ENCODE measurements at regions not wholly inside any gene's neighbourhood (a gene's known extent, or its start where the extent isn't known, plus 50 kb on each side); places are given as distances from the start of the nearest gene placed in this dataset.

DNA sequence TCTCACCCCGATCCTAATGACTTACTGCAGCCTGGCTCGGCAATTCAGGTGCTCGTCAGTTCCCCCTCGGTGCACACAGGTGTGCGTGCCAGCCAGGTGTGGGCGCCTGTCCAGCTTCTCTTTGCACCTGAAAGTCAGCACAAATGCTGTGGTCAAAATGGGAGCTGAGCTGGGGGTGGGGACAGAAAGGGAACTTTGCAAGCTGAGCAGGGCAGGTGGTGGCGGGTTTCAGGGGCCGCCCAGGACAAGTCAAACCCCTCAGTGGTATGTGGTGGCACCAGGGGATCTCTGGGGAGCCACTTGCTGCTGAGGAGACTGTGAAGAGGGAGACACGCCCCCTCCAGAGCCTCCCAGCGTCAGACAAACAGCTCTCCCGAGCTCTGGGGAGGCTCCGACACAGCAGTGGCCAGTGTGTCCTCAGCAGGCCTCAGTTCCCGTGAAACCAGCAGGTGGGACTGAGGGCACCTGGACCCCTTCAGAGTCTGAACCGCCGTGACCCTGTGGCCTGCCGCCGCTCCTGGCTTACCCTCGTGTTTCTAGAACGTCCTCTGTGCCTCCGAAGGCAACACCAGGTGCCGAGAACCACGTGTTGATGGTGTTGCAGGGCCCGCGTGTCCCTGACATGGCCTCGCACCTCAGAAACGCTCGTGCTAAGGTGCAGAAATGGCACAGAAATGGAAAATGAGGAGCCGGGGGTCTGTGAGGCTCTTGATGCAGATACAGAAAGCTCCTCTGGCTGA is 233.5 kb upstream of the TNRC6C start (continued):
- TF ChIP-seq FOXK1 (CRISPR knock-in tag; IDR thresholded peaks at IDR 0.05) (no peak), ZNF671 (CRISPR knock-in tag; IDR thresholded peaks at IDR 0.05) (no peak), HMGA2 (CRISPR knock-in tag; IDR thresholded peaks at IDR 0.05) (no peak), ZNF396 (CRISPR knock-in tag; IDR thresholded peaks at IDR 0.05; ENCODE audit: borderline replicate concordance) (no peak), ZNF263 (CRISPR knock-in tag; IDR thresholded peaks at IDR 0.05; ENCODE audit: low read depth) (no peak), ZNF138 (CRISPR knock-in tag; conservative IDR thresholded peaks at IDR 0.05) (no peak)
- TF ChIP-seq, protein P1, sequence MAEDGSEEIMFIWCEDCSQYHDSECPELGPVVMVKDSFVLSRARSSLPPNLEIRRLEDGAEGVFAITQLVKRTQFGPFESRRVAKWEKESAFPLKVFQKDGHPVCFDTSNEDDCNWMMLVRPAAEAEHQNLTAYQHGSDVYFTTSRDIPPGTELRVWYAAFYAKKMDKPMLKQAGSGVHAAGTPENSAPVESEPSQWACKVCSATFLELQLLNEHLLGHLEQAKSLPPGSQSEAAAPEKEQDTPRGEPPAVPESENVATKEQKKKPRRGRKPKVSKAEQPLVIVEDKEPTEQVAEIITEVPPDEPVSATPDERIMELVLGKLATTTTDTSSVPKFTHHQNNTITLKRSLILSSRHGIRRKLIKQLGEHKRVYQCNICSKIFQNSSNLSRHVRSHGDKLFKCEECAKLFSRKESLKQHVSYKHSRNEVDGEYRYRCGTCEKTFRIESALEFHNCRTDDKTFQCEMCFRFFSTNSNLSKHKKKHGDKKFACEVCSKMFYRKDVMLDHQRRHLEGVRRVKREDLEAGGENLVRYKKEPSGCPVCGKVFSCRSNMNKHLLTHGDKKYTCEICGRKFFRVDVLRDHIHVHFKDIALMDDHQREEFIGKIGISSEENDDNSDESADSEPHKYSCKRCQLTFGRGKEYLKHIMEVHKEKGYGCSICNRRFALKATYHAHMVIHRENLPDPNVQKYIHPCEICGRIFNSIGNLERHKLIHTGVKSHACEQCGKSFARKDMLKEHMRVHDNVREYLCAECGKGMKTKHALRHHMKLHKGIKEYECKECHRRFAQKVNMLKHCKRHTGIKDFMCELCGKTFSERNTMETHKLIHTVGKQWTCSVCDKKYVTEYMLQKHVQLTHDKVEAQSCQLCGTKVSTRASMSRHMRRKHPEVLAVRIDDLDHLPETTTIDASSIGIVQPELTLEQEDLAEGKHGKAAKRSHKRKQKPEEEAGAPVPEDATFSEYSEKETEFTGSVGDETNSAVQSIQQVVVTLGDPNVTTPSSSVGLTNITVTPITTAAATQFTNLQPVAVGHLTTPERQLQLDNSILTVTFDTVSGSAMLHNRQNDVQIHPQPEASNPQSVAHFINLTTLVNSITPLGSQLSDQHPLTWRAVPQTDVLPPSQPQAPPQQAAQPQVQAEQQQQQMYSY (CRISPR knock-in tag; IDR thresholded peaks at IDR 0.05) = no peak

DNA sequence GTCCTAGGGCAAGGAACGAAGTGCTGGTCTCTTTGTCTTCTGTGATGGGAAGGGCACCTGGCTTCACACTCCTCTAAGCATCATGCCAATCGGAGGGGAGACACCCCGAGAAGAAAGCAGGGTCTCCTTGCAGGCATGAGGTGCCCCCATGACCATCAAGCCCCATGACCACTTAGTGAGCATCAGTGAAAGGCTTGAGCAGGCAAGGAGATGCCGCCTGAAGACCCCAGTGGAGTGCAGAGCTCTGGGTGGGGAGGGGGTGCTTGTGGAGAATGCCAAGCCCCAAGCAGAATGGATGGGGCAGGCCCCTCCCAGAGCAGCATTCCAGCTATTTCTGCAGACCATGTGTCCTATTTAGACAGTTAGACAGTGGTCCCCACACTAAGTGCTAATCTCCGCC is 232.7 kb upstream of the TNRC6C start:
- POLR2A ChIA-PET = no interaction called here
- no peak overlapping the region for H3K4me3 Mint-ChIP-seq
- no peaks in the 10 kb centered on the region for H3K36me3 Mint-ChIP-seq
- CTCF ChIA-PET = interaction anchor here (1.0 to 5.9 kb wide), 2 partner anchors 15 to 359 kb away, joined by 3 to 23 read pairs; no protein-coding TSS in a partner anchor
- H3K27ac Mint-ChIP-seq = no peak overlapping the region
- H3K4me1 Mint-ChIP-seq = peaks cover 15% of the 10 kb centered on the region
- TF ChIP-seq, protein P2, sequence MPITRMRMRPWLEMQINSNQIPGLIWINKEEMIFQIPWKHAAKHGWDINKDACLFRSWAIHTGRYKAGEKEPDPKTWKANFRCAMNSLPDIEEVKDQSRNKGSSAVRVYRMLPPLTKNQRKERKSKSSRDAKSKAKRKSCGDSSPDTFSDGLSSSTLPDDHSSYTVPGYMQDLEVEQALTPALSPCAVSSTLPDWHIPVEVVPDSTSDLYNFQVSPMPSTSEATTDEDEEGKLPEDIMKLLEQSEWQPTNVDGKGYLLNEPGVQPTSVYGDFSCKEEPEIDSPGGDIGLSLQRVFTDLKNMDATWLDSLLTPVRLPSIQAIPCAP (CRISPR knock-in tag; IDR thresholded peaks at IDR 0.05) = no peak
- TF ChIP-seq MYBL2 (CRISPR knock-in tag; IDR thresholded peaks at IDR 0.05) = no peak
- TF ChIP-seq, protein P3, sequence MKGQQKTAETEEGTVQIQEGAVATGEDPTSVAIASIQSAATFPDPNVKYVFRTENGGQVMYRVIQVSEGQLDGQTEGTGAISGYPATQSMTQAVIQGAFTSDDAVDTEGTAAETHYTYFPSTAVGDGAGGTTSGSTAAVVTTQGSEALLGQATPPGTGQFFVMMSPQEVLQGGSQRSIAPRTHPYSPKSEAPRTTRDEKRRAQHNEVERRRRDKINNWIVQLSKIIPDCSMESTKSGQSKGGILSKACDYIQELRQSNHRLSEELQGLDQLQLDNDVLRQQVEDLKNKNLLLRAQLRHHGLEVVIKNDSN (CRISPR knock-in tag; IDR thresholded peaks at IDR 0.05) = no peak
- no peak for TF ChIP-seq FOXK1 (CRISPR knock-in tag; IDR thresholded peaks at IDR 0.05)
- no peak for TF ChIP-seq ZNF317 (CRISPR knock-in tag; IDR thresholded peaks at IDR 0.05; ENCODE audit: borderline replicate concordance, low read depth)
- peaks cover 2% of the 10 kb centered on the region for H3K27me3 Mint-ChIP-seq (ENCODE audit: low read depth)
- ATAC-seq (no peak), DNase-seq (ENCODE audit: low spot score) (peak; percentile 4)
- H3K9me3 Mint-ChIP-seq = peaks cover 9% of the 10 kb centered on the region

DNA sequence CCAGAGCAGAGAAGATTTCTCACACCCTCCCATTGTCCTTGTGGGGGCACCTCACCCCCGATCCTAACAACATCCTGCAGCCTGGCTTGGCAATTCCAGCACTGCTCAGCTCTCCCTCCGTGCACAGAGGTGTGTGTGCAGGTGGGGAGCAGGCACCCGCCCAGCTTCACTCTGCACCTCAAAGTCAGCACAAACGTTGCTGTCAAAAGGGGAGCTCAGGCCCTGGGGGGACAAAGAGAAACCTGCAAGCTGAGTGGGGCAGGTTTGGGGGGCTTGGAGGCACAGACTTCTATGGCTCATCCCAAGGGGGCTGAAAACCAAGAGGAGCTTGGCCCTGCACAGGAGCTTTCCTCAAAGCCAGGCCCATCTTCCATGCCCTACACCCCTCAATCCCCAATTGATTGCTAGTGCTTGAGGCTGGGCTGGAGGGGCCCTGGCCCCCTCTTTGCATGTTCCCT is 231.9 kb upstream of the TNRC6C start:
- CTCF ChIA-PET = interaction anchor here (5.9 kb wide), 1 partner anchor 15 kb away, joined by 23 read pairs; no protein-coding TSS in a partner anchor

More for the DNA sequence above, 231.9 kb upstream of the TNRC6C start:
- ATAC-seq = no peak
- H3K4me1 Mint-ChIP-seq = peaks cover 11% of the 10 kb centered on the region
- POLR2A ChIA-PET = no interaction called here
- TF ChIP-seq ZNF396 (CRISPR knock-in tag; IDR thresholded peaks at IDR 0.05; ENCODE audit: borderline replicate concordance) = no peak
- TF ChIP-seq, protein P4, sequence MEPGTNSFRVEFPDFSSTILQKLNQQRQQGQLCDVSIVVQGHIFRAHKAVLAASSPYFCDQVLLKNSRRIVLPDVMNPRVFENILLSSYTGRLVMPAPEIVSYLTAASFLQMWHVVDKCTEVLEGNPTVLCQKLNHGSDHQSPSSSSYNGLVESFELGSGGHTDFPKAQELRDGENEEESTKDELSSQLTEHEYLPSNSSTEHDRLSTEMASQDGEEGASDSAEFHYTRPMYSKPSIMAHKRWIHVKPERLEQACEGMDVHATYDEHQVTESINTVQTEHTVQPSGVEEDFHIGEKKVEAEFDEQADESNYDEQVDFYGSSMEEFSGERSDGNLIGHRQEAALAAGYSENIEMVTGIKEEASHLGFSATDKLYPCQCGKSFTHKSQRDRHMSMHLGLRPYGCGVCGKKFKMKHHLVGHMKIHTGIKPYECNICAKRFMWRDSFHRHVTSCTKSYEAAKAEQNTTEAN (CRISPR knock-in tag; IDR thresholded peaks at IDR 0.05) = no peak
- TF ChIP-seq, protein P5, sequence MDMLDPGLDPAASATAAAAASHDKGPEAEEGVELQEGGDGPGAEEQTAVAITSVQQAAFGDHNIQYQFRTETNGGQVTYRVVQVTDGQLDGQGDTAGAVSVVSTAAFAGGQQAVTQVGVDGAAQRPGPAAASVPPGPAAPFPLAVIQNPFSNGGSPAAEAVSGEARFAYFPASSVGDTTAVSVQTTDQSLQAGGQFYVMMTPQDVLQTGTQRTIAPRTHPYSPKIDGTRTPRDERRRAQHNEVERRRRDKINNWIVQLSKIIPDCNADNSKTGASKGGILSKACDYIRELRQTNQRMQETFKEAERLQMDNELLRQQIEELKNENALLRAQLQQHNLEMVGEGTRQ (CRISPR knock-in tag; IDR thresholded peaks at IDR 0.05) = no peak
- no peak for TF ChIP-seq MXD4 (CRISPR knock-in tag; IDR thresholded peaks at IDR 0.05; ENCODE audit: borderline replicate concordance)
- TF ChIP-seq, protein P6, sequence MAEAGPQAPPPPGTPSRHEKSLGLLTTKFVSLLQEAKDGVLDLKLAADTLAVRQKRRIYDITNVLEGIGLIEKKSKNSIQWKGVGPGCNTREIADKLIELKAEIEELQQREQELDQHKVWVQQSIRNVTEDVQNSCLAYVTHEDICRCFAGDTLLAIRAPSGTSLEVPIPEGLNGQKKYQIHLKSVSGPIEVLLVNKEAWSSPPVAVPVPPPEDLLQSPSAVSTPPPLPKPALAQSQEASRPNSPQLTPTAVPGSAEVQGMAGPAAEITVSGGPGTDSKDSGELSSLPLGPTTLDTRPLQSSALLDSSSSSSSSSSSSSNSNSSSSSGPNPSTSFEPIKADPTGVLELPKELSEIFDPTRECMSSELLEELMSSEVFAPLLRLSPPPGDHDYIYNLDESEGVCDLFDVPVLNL (CRISPR knock-in tag; IDR thresholded peaks at IDR 0.05; ENCODE audit: borderline replicate concordance, low read depth) = no peak
- TF ChIP-seq, protein P7, sequence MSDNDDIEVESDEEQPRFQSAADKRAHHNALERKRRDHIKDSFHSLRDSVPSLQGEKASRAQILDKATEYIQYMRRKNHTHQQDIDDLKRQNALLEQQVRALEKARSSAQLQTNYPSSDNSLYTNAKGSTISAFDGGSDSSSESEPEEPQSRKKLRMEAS (CRISPR knock-in tag; IDR thresholded peaks at IDR 0.05) = no peak
- TF ChIP-seq, protein P8, sequence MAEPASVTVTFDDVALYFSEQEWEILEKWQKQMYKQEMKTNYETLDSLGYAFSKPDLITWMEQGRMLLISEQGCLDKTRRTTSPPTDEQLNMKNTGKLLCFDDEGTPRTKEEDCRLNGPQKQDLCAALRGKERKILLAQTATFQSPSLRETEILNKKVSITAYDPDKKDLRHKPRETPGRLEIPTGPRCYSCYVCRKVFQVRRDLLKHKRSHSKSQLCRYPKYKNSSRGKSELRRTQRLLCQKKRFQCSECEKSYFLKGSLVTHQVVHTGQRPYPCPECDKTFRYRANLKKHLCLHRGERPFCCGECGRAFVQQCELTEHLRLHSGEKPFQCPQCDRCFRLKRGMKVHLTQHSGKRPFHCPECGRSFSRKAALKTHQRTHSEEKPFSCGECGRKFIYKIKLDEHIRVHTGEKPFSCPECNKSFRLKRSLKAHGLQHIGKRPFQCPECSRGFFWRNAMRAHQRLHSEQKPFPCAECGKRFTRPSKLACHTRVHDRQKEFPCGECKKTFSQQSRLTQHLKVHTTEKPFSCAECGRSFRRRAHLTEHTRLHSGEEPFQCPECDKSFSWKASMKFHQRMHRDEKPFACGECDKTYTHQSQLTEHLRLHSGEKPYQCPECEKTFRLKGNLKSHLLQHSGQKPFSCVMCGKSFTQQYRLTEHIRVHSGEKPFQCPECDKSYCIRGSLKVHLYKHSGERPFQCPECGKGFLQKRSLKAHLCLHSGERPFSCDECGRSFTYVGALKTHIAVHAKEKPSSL (CRISPR knock-in tag; conservative IDR thresholded peaks at IDR 0.05) = no peak
- no peak for TF ChIP-seq JAZF1 (CRISPR knock-in tag; IDR thresholded peaks at IDR 0.05)
- DNase-seq (ENCODE audit: low spot score) = peak; percentile 7
- H3K4me3 Mint-ChIP-seq = no peak overlapping the region
- H3K27me3 Mint-ChIP-seq (ENCODE audit: low read depth) = no peaks in the 10 kb centered on the region; the same call in 1 of the 2 replicates
- H3K27ac Mint-ChIP-seq = no peak overlapping the region
- H3K36me3 Mint-ChIP-seq = no peaks in the 10 kb centered on the region
- peaks cover 13% of the 10 kb centered on the region for H3K9me3 Mint-ChIP-seq

Measured in WTC11 (cell line).